H1 (cell line): ENCODE measurements at regions not wholly inside any gene's neighbourhood (a gene's known extent, or its start where the extent isn't known, plus 50 kb on each side); places are given as distances from the start of the nearest gene placed in this dataset.

Source experiments
- BACH1 ChIP-seq: IDR thresholded peaks from 2 replicates; pipeline ENCODE4 v1.6.1; 2012; ENCODE audit warnings: low read length, improper control_type of control experiment
- EZH2 ChIP-seq: fragments of 200-600 bp; sonication (generic); IDR thresholded peaks from 2 replicates; pipeline ENCODE4 v1.7.1; 2012; ENCODE audit warnings: low read depth, mild to moderate bottlenecking, moderate library complexity, low read length, inconsistent platforms; ENCODE audit not compliant: severe bottlenecking
- KDM4A ChIP-seq: IDR thresholded peaks from one replicate; pipeline ENCODE4 v1.7.1; 2012; ENCODE audit warnings: low read depth, mild to moderate bottlenecking, moderate library complexity, low read length, inconsistent platforms; ENCODE audit not compliant: severe bottlenecking
- KDM5A ChIP-seq: fragments of 200-600 bp; IDR thresholded peaks from 2 replicates; pipeline ENCODE4 v1.7.1; 2012; ENCODE audit warnings: mild to moderate bottlenecking, low read length, inconsistent platforms, mixed read lengths
- SP2 ChIP-seq: IDR thresholded peaks from 2 replicates; pipeline ENCODE4 v1.6.1; 2012; ENCODE audit warnings: mild to moderate bottlenecking, low read length, inconsistent platforms

DNA sequence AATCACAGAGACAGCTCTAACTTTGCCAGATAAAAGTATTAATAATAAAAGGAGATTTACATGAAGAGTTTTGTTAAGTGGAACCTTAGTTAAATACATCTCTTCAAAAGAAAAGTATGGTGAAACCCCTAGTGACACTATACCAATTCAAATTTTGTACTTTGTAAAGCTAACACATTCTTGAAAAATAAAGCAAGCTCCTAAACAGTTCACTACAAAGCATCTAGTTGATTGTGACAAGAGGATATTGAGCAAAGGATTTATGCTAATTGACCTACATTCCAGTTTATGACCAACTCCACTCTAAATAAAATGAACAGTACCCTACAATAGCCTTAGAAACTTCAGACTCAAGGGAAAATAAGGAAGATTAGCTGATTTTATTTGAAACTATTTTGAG, 69.4 kb upstream of the WDR17 start (continued):
- TF ChIP-seq KDM5A: no peak
- TF ChIP-seq EZH2: no peak
- no peak for TF ChIP-seq BACH1
- TF ChIP-seq KDM4A: no peak
- no peak for TF ChIP-seq SP2
- TF ChIP-seq, all 59 proteins: peak for 0
